HCT116 (cell line): ENCODE measurements at regions not wholly inside any gene's neighbourhood (a gene's known extent, or its start where the extent isn't known, plus 50 kb on each side); places are given as distances from the start of the nearest gene placed in this dataset.
"Not testable (repeated sequence)": the region's sequence is repeated elsewhere in the genome, so short reads cannot be mapped to it uniquely, and the experiment has no call there.

Experiments used
- CBX3 ChIP-seq: IDR thresholded peaks from 2 replicates; pipeline ENCODE4 v1.6.1; 2012; ENCODE audit warnings: low read depth
- CTCF ChIP-seq, 3 experiments: fragments of 200-600 bp in 1 of 3; sonication (generic) in 1 of 3; IDR thresholded peaks in 2 of 3; conservative IDR thresholded peaks in 1 of 3; 2 replicates each; pipeline ENCODE4 v1.5.1; 2012 to 2017; ENCODE audit warnings: low read depth in 2 of 3, low read length in 2 of 3, antibody characterized with exemption in 1 of 3, borderline replicate concordance in 1 of 3, control low read depth in 1 of 3, mild to moderate bottlenecking in 1 of 3, mixed read lengths in 1 of 3, mixed run types in 1 of 3, moderate library complexity in 1 of 3; ENCODE audit not compliant: insufficient read depth in 1 of 3
- ZFX ChIP-seq: fragments of 450-650 bp; IDR thresholded peaks from 2 replicates; pipeline ENCODE4 v1.6.1; 2017

- TF ChIP-seq CTCF (IDR thresholded peaks at IDR 0.05 in 2 of 3, conservative IDR thresholded peaks at IDR 0.05 in 1 of 3; ENCODE audit: borderline replicate concordance in 1 of 3, insufficient read depth in 1 of 3, low read depth in 2 of 3, low read length in 2 of 3); CBX3; ZFX: not testable (repeated sequence)
Observed at GRCh38 chr3:191615511-191615910, 154.5 kb downstream of the PYDC2 start.
